ENCODE measurements at regions not wholly inside any gene's neighbourhood (a gene's known extent, or its start where the extent isn't known, plus 50 kb on each side); places are given as distances from the start of the nearest gene placed in this dataset.

DNA sequence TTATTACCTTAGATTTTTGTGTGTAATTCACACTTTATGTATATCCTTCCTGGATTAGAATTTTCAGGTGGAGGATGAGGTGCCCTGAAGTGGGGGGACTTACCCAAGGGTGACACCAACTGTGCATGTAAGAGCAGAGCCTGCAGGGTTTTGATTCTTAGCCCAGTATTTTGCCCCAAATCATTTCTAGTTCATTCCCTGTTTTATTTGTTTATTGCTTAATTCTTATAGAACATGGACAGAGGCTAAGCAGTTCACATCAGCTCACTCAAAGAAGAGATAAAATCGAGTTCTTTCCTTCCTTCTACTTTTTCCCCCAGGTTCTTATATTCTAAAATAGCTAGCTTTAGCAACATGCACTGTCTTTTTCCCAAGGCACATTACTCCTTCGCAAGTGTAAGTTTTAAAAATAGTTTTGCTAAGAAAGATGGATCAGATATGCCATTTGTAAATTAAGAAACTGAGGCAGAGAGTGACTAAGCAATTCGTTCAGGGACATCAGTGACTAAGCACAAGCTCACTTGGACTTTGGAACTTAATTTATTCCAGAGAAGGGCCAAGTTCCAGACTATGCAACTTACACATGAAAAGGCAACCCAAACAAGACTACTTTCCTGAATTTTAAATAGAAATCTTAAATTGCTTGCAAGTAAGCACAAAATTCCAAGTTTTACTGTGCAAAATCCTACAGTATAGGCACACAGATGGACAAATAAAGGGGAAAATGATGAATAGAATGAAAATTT, 427.9 kb upstream of the POU3F3 start:
- CTCF ChIA-PET: interaction anchor here (1.2 to 1.5 kb wide), 2 partner anchors 9 to 14 kb away, joined by 3 read pairs; no protein-coding TSS in a partner anchor

DNA sequence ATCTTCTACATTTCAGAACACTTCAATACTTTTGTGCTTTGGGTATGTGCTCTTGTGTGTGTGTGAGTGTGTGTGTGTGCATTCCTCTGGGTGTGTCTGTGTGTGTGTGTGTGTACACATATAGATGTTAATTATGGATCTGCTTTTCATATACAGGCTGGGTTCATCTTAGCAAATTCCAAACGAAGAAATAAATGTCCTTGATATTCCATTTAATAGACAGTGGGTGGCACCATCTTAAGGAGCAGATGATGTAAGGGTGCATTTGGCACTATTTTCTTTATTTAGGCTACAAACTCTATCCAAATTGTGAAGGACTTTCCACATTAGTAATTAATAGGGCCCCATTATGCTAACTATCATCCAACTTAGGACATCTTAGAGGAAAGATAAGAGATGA, 425.8 kb upstream of the POU3F3 start:
- TF ChIP-seq, protein P1, sequence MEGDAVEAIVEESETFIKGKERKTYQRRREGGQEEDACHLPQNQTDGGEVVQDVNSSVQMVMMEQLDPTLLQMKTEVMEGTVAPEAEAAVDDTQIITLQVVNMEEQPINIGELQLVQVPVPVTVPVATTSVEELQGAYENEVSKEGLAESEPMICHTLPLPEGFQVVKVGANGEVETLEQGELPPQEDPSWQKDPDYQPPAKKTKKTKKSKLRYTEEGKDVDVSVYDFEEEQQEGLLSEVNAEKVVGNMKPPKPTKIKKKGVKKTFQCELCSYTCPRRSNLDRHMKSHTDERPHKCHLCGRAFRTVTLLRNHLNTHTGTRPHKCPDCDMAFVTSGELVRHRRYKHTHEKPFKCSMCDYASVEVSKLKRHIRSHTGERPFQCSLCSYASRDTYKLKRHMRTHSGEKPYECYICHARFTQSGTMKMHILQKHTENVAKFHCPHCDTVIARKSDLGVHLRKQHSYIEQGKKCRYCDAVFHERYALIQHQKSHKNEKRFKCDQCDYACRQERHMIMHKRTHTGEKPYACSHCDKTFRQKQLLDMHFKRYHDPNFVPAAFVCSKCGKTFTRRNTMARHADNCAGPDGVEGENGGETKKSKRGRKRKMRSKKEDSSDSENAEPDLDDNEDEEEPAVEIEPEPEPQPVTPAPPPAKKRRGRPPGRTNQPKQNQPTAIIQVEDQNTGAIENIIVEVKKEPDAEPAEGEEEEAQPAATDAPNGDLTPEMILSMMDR (IDR thresholded peaks at IDR 0.05; ENCODE audit: control extremely low read depth, extremely low read depth, low read depth, missing control alignments): no peak
- POLR2A ChIA-PET: no interaction called here
- DNase-seq (ENCODE audit: extremely low spot score): no peak
- CTCF ChIA-PET: no interaction called here

More for the DNA sequence above, 427.9 kb upstream of the POU3F3 start:
- DNase-seq (ENCODE audit: extremely low spot score): no peak
- POLR2A ChIA-PET: no interaction called here
- TF ChIP-seq, protein P1 (IDR thresholded peaks at IDR 0.05; ENCODE audit: control extremely low read depth, extremely low read depth, low read depth, missing control alignments): no peak

DNA sequence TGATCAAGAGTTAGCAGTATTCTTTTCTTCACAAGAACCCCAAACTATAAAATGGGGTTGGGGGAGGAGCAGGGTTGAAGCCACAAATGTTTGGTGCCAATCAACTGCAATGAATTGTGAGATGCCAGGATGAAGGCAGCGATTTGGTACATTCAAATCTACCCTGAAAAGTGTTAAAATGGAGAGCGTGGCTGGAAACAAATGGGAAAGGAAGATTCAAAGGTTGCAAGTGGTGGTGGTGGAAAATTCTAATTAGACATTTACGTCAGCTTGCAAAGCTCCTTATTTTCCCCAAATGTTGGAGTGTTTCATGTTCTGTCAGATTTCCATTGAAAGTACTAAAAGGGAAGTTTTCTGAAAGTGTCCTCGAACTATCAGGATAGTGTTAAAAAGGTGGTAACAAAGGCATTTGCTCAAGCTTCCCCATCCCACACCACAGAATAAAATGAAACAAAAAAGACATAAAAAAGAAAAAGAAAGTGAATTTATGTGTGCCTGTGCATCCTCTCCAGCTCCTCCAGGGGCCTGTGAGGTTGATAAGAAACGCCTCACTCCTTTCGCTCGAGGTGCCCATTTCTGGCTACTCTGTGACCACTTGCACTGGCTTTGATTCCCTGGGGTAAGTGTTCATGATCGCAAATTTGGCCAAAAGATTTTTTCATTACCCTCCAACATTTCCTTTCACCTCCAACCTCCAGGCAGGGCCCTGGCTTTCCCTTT, 424.1 kb upstream of the POU3F3 start:
- POLR2A ChIA-PET: no interaction called here
- no peak for DNase-seq (ENCODE audit: extremely low spot score)
- CTCF ChIA-PET: interaction anchor here (0.7 to 1.0 kb wide), 2 partner anchors 17 to 19 kb away, joined by 3 to 4 read pairs; no protein-coding TSS in a partner anchor
- TF ChIP-seq, protein P1 (IDR thresholded peaks at IDR 0.05; ENCODE audit: control extremely low read depth, extremely low read depth, low read depth, missing control alignments): no peak

DNA sequence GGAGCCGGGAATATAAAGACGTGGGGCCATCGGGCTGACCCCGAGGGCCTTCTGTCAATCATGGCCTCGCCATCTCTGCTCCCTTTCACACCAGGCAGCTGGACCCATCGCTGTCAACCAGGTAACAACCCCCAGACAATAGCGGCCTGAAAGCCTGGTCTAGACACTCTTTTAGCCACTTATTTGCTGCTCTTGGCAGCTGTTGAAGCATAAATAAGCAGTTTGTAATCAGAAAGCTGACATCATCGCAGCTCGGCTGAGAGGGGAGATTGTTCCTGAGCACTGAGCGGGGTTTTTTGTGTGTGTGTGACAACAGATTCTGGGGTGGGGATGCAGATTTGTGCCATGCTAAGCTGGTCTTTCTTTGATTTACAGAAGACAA, 423.6 kb upstream of the POU3F3 start:
- POLR2A ChIA-PET: no interaction called here
- CTCF ChIA-PET: interaction anchor here (0.7 to 1.0 kb wide), 2 partner anchors 18 kb away, joined by 3 to 4 read pairs; no protein-coding TSS in a partner anchor
- DNase-seq (ENCODE audit: extremely low spot score): no peak
- TF ChIP-seq, protein P1 (IDR thresholded peaks at IDR 0.05; ENCODE audit: control extremely low read depth, extremely low read depth, low read depth, missing control alignments): no peak

DNA sequence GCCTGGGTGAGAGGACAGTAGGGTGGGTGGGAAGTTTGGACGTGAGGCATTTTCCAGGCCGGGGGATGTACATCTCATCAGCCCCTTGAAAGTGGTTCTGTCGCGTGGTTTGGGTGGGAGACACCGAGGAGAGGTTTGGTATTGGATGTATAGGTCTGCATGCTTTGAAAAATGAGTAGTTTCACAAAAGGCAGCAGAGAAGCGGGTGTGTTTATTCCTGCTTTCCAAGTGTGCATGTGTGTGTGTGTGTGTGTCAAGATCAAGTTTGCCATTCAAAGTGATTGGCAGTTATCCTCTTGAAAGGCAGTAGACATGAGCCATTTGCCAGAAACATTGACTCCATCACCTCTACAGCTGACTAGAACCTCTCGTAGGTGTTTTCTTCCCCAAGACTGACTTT, 423.1 kb upstream of the POU3F3 start:
- DNase-seq (ENCODE audit: extremely low spot score): no peak
- TF ChIP-seq, protein P1 (IDR thresholded peaks at IDR 0.05; ENCODE audit: control extremely low read depth, extremely low read depth, low read depth, missing control alignments): no peak
- ChIA-PET POLR2A (no interaction called here), CTCF (interaction anchor here (1.1 kb wide), 2 partner anchors 16 to 19 kb away, joined by 3 read pairs; no protein-coding TSS in a partner anchor)

DNA sequence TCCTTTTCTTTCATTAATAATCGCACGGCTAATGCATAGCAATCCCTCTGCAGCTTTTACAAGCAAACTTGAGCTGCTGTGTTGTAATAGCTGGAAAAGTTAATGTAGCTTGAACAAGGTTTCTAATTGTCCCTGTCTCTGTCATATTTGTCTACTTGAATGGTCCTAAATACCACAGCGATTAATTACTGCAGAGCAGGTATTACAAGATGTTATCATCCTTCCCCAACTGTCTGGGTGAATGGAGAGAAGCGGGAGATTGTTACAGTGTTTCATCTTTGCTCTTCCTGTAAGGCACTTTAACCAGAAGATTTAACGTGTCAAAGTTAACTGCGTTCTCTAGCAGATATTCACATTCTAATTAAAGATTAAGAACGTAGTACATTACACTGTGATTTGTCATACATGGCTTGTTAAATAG, 422.2 kb upstream of the POU3F3 start:
- CTCF ChIA-PET: interaction anchor here (1.1 kb wide), 2 partner anchors 17 to 20 kb away, joined by 3 read pairs; no protein-coding TSS in a partner anchor
- TF ChIP-seq, protein P1 (IDR thresholded peaks at IDR 0.05; ENCODE audit: control extremely low read depth, extremely low read depth, low read depth, missing control alignments): no peak
- no peak for DNase-seq (ENCODE audit: extremely low spot score)
- POLR2A ChIA-PET: no interaction called here
